Mesendoderm (in vitro differentiated cells): ENCODE measurements at regions not wholly inside any gene's neighbourhood (a gene's known extent, or its start where the extent isn't known, plus 50 kb on each side); places are given as distances from the start of the nearest gene placed in this dataset.

Source experiments
- DNase-seq: peaks from one replicate; pipeline ENCODE4 v3.0.0; 2013
- H2AK5ac ChIP-seq: 2 replicates; pipeline ENCODE4 v1.6.1; 2013; ENCODE audit warnings: low read length, inconsistent platforms
- H2BK120ac ChIP-seq: 2 replicates; pipeline ENCODE4 v1.6.1; 2013; ENCODE audit warnings: low read depth, mild to moderate bottlenecking, low read length, moderate library complexity, mixed read lengths
- H2BK15ac ChIP-seq: replicated peaks from 2 replicates; pipeline ENCODE4 v1.6.1; 2013; ENCODE audit warnings: low read depth, mild to moderate bottlenecking, moderate library complexity
- H2BK5ac ChIP-seq: 2 replicates; pipeline ENCODE4 v1.6.1; 2013; ENCODE audit warnings: low read length, inconsistent platforms
- H3K18ac ChIP-seq: 2 replicates; pipeline ENCODE4 v1.6.1; 2013; ENCODE audit warnings: mild to moderate bottlenecking, low read length, mixed read lengths
- H3K23ac ChIP-seq: one replicate; pipeline ENCODE4 v1.6.1; 2013; ENCODE audit warnings: low read length
- H3K27ac ChIP-seq: 2 replicates; pipeline ENCODE4 v1.5.1; 2013; ENCODE audit warnings: low read depth, mild to moderate bottlenecking, inconsistent platforms, low read length, moderate library complexity
- H3K27me3 ChIP-seq: 2 replicates; pipeline ENCODE4 v1.6.1; 2013; ENCODE audit warnings: low read length, control low read depth, mild to moderate bottlenecking, inconsistent platforms; ENCODE audit not compliant: insufficient read depth, poor library complexity
- H3K36me3 ChIP-seq: 2 replicates; pipeline ENCODE4 v1.6.1; 2013; ENCODE audit warnings: low read length, inconsistent platforms; ENCODE audit not compliant: control insufficient read depth, insufficient read depth
- H3K4ac ChIP-seq: one replicate; pipeline ENCODE4 v1.6.1; 2013; ENCODE audit warnings: low read depth, mild to moderate bottlenecking, low read length, moderate library complexity
- H3K4me1 ChIP-seq: 2 replicates; pipeline ENCODE4 v1.6.1; 2013; ENCODE audit warnings: low read depth, low read length, inconsistent platforms; ENCODE audit not compliant: control insufficient read depth
- H3K4me2 ChIP-seq: 2 replicates; pipeline ENCODE4 v1.6.1; 2013; ENCODE audit warnings: low read length
- H3K4me3 ChIP-seq: 2 replicates; pipeline ENCODE4 v1.5.1; 2013; ENCODE audit warnings: mild to moderate bottlenecking, low read length
- H3K56ac ChIP-seq: one replicate; pipeline ENCODE4 v1.6.1; 2013; ENCODE audit warnings: low read length
- H3K79me1 ChIP-seq: 2 replicates; pipeline ENCODE4 v1.6.1; 2013; ENCODE audit warnings: low read length, inconsistent platforms
- H3K79me2 ChIP-seq: 2 replicates; pipeline ENCODE4 v1.6.1; 2013; ENCODE audit warnings: mild to moderate bottlenecking, low read length; ENCODE audit not compliant: control insufficient read depth, insufficient read depth
- H3K9ac ChIP-seq: 2 replicates; pipeline ENCODE4 v1.6.1; 2013; ENCODE audit warnings: low read length, inconsistent platforms
- H4K5ac ChIP-seq: one replicate; pipeline ENCODE4 v1.6.1; 2013; ENCODE audit warnings: low read length
- H4K8ac ChIP-seq: one replicate; pipeline ENCODE4 v1.6.1; 2013; ENCODE audit warnings: low read depth, mild to moderate bottlenecking, control low read depth, low read length, moderate library complexity
- WGBS: extraction: QIAGEN DNeasy Blood & Tissue Kit; methylation state at CpG from one replicate; pipeline ENCODE4 v1.1.7; 2013; ENCODE audit warnings: low lambda C conversion rate, missing lambda C conversion rate; ENCODE audit not compliant: insufficient coverage; ENCODE audit errors: extremely low coverage; 5-methylcytosine and 5-hydroxymethylcytosine counted together

- Histone ChIP-seq H3K23ac (no peak overlapping the region), H3K18ac (no peak overlapping the region), H2BK120ac (no peak overlapping the region), H3K79me1 (no peaks in the 10 kb centered on the region), H3K56ac (no peak overlapping the region), H3K4ac (no peak overlapping the region), H3K4me2 (no peak overlapping the region), H3K36me3 (no peaks in the 10 kb centered on the region), H3K4me1 (no peaks in the 10 kb centered on the region), H4K5ac (peak overlapping the region; percentile 3), H3K27ac (no peak overlapping the region), H3K79me2 (no peaks in the 10 kb centered on the region), H3K4me3 (no peak overlapping the region), H3K27me3 (no peaks in the 10 kb centered on the region), H2BK15ac (no peak overlapping the region), H2AK5ac (no peak overlapping the region), H4K8ac (no peak overlapping the region), H3K9ac (no peak overlapping the region), H2BK5ac (no peak overlapping the region)
- WGBS: no CpG with 5 or more reads among the region's 2 CpGs
- DNase-seq: peak; percentile 48
These were observed 143.1 kb downstream of the NPY start for GRCh38 chr7:24427048-24427447.

GRCh38 chr7:24428676-24429075 is 144.6 kb upstream of the PALS2 start:
- Histone ChIP-seq H3K27me3 (no peaks in the 10 kb centered on the region), H3K36me3 (no peaks in the 10 kb centered on the region), H3K23ac (no peak overlapping the region), H2BK15ac (no peak overlapping the region), H3K27ac (no peak overlapping the region), H3K56ac (no peak overlapping the region), H3K79me1 (no peaks in the 10 kb centered on the region), H4K5ac (no peak overlapping the region), H3K4me1 (peaks cover under 1% of the 10 kb centered on the region), H3K18ac (no peak overlapping the region), H3K4ac (no peak overlapping the region), H2BK5ac (no peak overlapping the region), H3K4me3 (no peak overlapping the region), H3K4me2 (no peak overlapping the region), H3K9ac (no peak overlapping the region), H3K79me2 (no peaks in the 10 kb centered on the region), H4K8ac (no peak overlapping the region), H2BK120ac (no peak overlapping the region), H2AK5ac (no peak overlapping the region)
- no peak for DNase-seq
- WGBS: no CpG with 5 or more reads among the region's 3 CpGs

GRCh38 chr7:24432677-24433076 is 140.6 kb upstream of the PALS2 start:
- no peak overlapping the region for H3K4me3 ChIP-seq
- peaks cover 6% of the 10 kb centered on the region for H3K4me1 ChIP-seq
- H2BK15ac ChIP-seq: no peak overlapping the region
- H3K9ac ChIP-seq: no peak overlapping the region
- H3K56ac ChIP-seq: no peak overlapping the region
- no peak overlapping the region for H2BK120ac ChIP-seq
- no peak for DNase-seq
- no peak overlapping the region for H2BK5ac ChIP-seq
- H2AK5ac ChIP-seq: no peak overlapping the region
- no peak overlapping the region for H4K8ac ChIP-seq
- no peaks in the 10 kb centered on the region for H3K79me2 ChIP-seq
- WGBS: no CpG with 5 or more reads among the region's 30 CpGs
- no peak overlapping the region for H3K27ac ChIP-seq
- no peak overlapping the region for H3K4ac ChIP-seq
- H3K79me1 ChIP-seq: no peaks in the 10 kb centered on the region
- H3K36me3 ChIP-seq: no peaks in the 10 kb centered on the region
- no peak overlapping the region for H3K18ac ChIP-seq
- no peak overlapping the region for H4K5ac ChIP-seq
- H3K27me3 ChIP-seq: no peaks in the 10 kb centered on the region
- H3K23ac ChIP-seq: no peak overlapping the region
- H3K4me2 ChIP-seq: no peak overlapping the region

GRCh38 chr7:24434972-24435371 is 138.3 kb upstream of the PALS2 start:
- Histone ChIP-seq H2BK15ac (no peak overlapping the region), H3K79me1 (no peaks in the 10 kb centered on the region), H3K18ac (no peak overlapping the region), H2BK120ac (no peak overlapping the region), H4K5ac (no peak overlapping the region), H3K4me1 (peaks cover 6% of the 10 kb centered on the region), H3K27me3 (no peaks in the 10 kb centered on the region), H3K23ac (no peak overlapping the region), H3K4me3 (no peak overlapping the region), H3K4me2 (no peak overlapping the region), H3K79me2 (no peaks in the 10 kb centered on the region), H3K56ac (no peak overlapping the region), H4K8ac (no peak overlapping the region), H2AK5ac (no peak overlapping the region), H3K9ac (no peak overlapping the region), H3K36me3 (no peaks in the 10 kb centered on the region), H3K27ac (no peak overlapping the region), H2BK5ac (no peak overlapping the region), H3K4ac (no peak overlapping the region)
- DNase-seq: peak; percentile 68
- WGBS: no CpG with 5 or more reads among the region's 4 CpGs

- no peak overlapping the region for H2BK15ac ChIP-seq
- H3K9ac ChIP-seq: no peak overlapping the region
- no peak overlapping the region for H4K8ac ChIP-seq
- no peak overlapping the region for H3K4me2 ChIP-seq
- no peak overlapping the region for H2BK5ac ChIP-seq
- H3K18ac ChIP-seq: no peak overlapping the region
- peaks cover 6% of the 10 kb centered on the region for H3K4me1 ChIP-seq
- H2BK120ac ChIP-seq: no peak overlapping the region
- no peak overlapping the region for H2AK5ac ChIP-seq
- H3K79me1 ChIP-seq: no peaks in the 10 kb centered on the region
- no peak overlapping the region for H3K56ac ChIP-seq
- H3K27ac ChIP-seq: no peak overlapping the region
- no peak overlapping the region for H3K4me3 ChIP-seq
- H3K36me3 ChIP-seq: no peaks in the 10 kb centered on the region
- no peak overlapping the region for H4K5ac ChIP-seq
- H3K79me2 ChIP-seq: no peaks in the 10 kb centered on the region
- no CpG with 5 or more reads among the region's 2 CpGs for WGBS
- H3K27me3 ChIP-seq: no peaks in the 10 kb centered on the region
- no peak overlapping the region for H3K23ac ChIP-seq
- DNase-seq: no peak
- no peak overlapping the region for H3K4ac ChIP-seq
These were observed 136.9 kb upstream of the PALS2 start for GRCh38 chr7:24436131-24436920.

GRCh38 chr7:24438232-24438631 is 135.0 kb upstream of the PALS2 start:
- Histone ChIP-seq H3K79me2 (no peaks in the 10 kb centered on the region), H2BK120ac (no peak overlapping the region), H3K4me3 (no peak overlapping the region), H3K23ac (no peak overlapping the region), H3K79me1 (no peaks in the 10 kb centered on the region), H3K4me1 (peaks cover 10% of the 10 kb centered on the region), H3K18ac (no peak overlapping the region), H2BK15ac (no peak overlapping the region), H3K27me3 (no peaks in the 10 kb centered on the region), H4K5ac (no peak overlapping the region), H3K9ac (no peak overlapping the region), H3K4ac (no peak overlapping the region), H3K36me3 (no peaks in the 10 kb centered on the region), H4K8ac (no peak overlapping the region), H2AK5ac (no peak overlapping the region), H3K4me2 (no peak overlapping the region), H3K56ac (no peak overlapping the region), H3K27ac (no peak overlapping the region), H2BK5ac (no peak overlapping the region)
- DNase-seq: no peak
